Esophagus muscularis mucosa (tissue), 4 donors: ENCODE measurements at regions not wholly inside any gene's neighbourhood (a gene's known extent, or its start where the extent isn't known, plus 50 kb on each side); places are given as distances from the start of the nearest gene placed in this dataset.

Source experiments
- DNase-seq: peaks from one replicate; pipeline ENCODE4 v3.0.0-alpha.2; 2017; ENCODE audit errors: extremely low spot score
- H3K27ac ChIP-seq, 4 donors: fragments of 200-600 bp; sonication (generic); replicated peaks in 1 of 4; 1 replicate in 3 of 4; 2 replicates in 1 of 4; pipeline ENCODE4 v1.5.1; 2016 to 2019; ENCODE audit warnings: mild to moderate bottlenecking in 1 of 4
- H3K27me3 ChIP-seq, 4 donors: fragments of 200-600 bp; sonication (generic); one replicate each; pipeline versions ENCODE4 v1.5.1 to v1.6.0; 2016 to 2019
- H3K36me3 ChIP-seq, 4 donors: fragments of 200-600 bp; sonication (generic); one replicate each; pipeline ENCODE4 v1.5.1; 2016 to 2019
- H3K4me1 ChIP-seq, 4 donors: fragments of 200-600 bp; sonication (generic); one replicate each; pipeline ENCODE4 v1.5.1; 2016 to 2019
- H3K4me3 ChIP-seq, 4 donors: fragments of 200-600 bp; sonication (generic); 1 replicate in 2 of 4; 2 replicates in 2 of 4; pipeline ENCODE4 v1.5.1; 2016 to 2019; ENCODE audit warnings: mild to moderate bottlenecking in 4 of 4, moderate library complexity in 1 of 4
- H3K9me3 ChIP-seq, 4 donors: fragments of 200-600 bp; sonication (generic); 1 replicate in 3 of 4; 2 replicates in 1 of 4; pipeline ENCODE4 v1.5.1; 2016 to 2019
- EP300 ChIP-seq: sonication (generic); formaldehyde crosslinking; IDR thresholded peaks from one replicate; pipeline ENCODE4 v1.6.1; 2017; ENCODE audit warnings: antibody characterized with exemption
- POLR2A ChIP-seq: fragments of 450-650 bp; IDR thresholded peaks from one replicate; pipeline ENCODE4 v1.6.1; 2017; ENCODE audit warnings: antibody characterized with exemption, moderate library complexity, mild to moderate bottlenecking, low read depth
- POLR2AphosphoS5 ChIP-seq, 2 donors: sonication (generic); formaldehyde crosslinking; IDR thresholded peaks; one replicate each; pipeline ENCODE4 v1.6.1; 2017; ENCODE audit warnings: antibody characterized with exemption in 2 of 2
- WGBS: methylation state at CpG from one replicate; pipeline ENCODE4 v1.1.5; 2018; 5-methylcytosine and 5-hydroxymethylcytosine counted together
- intact Hi-C: fragments of 100-400 bp; cut with DNase I; formaldehyde crosslinking; loops from one replicate; pipeline ENCODE4 v1.15.1; 2023
- TF ChIP-seq, protein P1 (sequence below), 3 experiments: fragments of 200-600 bp in 2 of 3; fragments of 450-650 bp in 1 of 3; sonication (generic) in 2 of 3; IDR thresholded peaks; one replicate each; pipeline ENCODE4 v1.5.1; 2017 to 2019; ENCODE audit warnings: antibody characterized with exemption in 3 of 3, mild to moderate bottlenecking in 2 of 3, moderate library complexity in 1 of 3

DNA sequence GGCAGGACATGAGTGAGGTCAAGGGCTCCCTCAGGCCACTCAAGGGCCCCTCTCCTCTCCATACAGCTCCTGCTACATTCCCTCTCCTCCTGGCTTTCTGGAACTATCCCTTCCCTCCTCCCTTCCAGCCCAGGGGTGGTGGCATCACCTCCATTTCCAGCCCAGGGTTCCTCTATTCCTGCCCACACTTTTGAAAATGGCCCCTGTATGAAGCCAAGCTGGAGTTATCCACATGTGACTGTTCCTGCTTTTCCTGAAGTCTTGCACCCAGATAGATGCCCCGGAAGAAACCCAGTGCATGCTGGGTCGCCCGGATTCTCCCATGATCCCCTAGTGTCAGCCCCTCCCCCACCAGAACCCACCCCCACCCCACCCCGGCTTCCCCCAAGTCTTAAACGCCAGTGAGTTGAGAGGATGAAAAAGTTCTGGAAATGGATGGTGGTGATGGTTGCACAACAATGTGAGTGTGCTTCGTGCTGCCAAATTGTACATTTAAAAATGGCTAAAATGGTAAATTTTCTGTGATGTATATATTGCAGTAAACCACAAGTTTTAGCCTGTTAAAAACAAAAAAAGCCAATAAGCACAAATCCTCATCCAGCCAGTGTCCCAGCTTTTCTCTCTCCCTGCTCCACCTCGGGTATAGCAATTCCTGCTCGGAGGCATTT is 136.9 kb downstream of the SCARB1 start:
- DNase-seq = no peak
- TF ChIP-seq EP300 = no peak
- Histone ChIP-seq H3K9me3 (no peaks in the 10 kb centered on the region), H3K27me3 (no peaks in the 10 kb centered on the region), H3K27ac (peak overlapping the region; percentile 54 to 77 (median 62)), H3K36me3 (no peaks in the 10 kb centered on the region), H3K4me1 (peaks cover 20 to 39% (median 36%) of the 10 kb centered on the region in 4 donors), H3K4me3 (no peak overlapping the region)
- intact Hi-C loops = no loop called here
- 84% methylated on average over 8 of the region's 8 CpGs for WGBS

DNA sequence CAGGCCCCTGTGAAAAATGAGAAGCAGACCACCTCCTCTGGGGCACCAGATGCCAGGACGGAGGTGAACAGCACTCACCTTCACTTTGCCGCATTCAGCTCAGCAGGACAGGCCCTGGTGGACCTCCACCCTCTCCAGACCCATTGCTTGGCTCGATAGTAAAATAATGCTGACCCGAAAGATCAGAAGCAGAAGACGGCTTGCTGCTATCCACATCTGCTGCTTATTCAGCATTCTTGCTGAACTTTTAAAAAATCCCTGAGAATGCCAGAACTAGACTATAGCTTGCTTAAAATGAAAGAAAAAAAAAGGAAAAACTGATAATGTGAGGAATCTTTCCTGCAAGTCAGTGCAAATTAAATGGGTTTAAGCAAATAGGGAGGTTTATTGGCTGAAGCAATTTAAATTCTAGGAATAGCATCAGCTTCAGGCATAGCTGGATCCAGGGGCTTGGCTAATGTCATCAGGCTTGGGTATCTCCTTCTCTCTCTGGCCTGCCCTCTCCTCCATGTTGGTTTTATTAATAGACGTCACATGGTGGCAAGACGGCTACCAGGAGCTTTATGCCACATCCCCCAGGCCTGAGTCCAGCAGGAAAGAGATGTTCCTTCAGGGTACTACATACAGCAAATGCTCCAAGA is 137.9 kb downstream of the SCARB1 start:
- H3K27ac ChIP-seq = peak overlapping the region; percentile 54 to 77 (median 62)
- no peaks in the 10 kb centered on the region for H3K27me3 ChIP-seq
- TF ChIP-seq POLR2AphosphoS5 (IDR thresholded peaks at IDR 0.05) (no peak), POLR2A (no peak), EP300 (no peak)
- TF ChIP-seq, protein P1, sequence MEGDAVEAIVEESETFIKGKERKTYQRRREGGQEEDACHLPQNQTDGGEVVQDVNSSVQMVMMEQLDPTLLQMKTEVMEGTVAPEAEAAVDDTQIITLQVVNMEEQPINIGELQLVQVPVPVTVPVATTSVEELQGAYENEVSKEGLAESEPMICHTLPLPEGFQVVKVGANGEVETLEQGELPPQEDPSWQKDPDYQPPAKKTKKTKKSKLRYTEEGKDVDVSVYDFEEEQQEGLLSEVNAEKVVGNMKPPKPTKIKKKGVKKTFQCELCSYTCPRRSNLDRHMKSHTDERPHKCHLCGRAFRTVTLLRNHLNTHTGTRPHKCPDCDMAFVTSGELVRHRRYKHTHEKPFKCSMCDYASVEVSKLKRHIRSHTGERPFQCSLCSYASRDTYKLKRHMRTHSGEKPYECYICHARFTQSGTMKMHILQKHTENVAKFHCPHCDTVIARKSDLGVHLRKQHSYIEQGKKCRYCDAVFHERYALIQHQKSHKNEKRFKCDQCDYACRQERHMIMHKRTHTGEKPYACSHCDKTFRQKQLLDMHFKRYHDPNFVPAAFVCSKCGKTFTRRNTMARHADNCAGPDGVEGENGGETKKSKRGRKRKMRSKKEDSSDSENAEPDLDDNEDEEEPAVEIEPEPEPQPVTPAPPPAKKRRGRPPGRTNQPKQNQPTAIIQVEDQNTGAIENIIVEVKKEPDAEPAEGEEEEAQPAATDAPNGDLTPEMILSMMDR (IDR thresholded peaks at IDR 0.05) = no peak
- DNase-seq = no peak
- WGBS = 87% methylated on average over 6 of the region's 7 CpGs
- no peak overlapping the region for H3K4me3 ChIP-seq
- H3K4me1 ChIP-seq = peaks cover 22 to 39% (median 37%) of the 10 kb centered on the region in 4 donors
- intact Hi-C loops = no loop called here
- H3K36me3 ChIP-seq = no peaks in the 10 kb centered on the region
- no peaks in the 10 kb centered on the region for H3K9me3 ChIP-seq

DNA sequence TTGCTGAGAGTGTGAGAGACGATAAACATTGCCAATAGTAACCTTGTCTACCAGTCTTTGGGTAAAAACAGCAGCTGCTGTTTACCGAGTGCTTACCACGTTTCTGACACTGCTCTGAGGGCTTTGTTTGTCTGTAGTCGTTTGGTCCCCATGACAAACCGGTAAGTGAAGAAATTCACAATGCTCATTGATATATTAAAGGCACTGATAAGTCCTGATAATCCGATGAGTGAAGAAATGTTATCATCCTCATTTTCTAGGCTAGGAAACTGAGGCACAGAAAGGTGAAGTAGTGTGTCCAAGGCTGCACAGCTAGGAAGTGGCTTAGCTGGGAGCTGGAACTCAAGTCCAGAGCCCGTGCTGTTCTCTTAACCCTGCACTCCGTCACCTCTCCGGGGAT is 138.6 kb downstream of the SCARB1 start:
- Histone ChIP-seq H3K9me3 (no peaks in the 10 kb centered on the region), H3K27me3 (no peaks in the 10 kb centered on the region), H3K4me3 (no peak overlapping the region), H3K27ac (peak overlapping the region in 3 of 4 donors; percentile 17 to 35 (median 17)), H3K4me1 (peaks cover 22 to 39% (median 37%) of the 10 kb centered on the region in 4 donors), H3K36me3 (no peaks in the 10 kb centered on the region)
- DNase-seq = no peak
- intact Hi-C loops = no loop called here
- WGBS = 85% methylated on average over 9 of the region's 9 CpGs
- no peak for TF ChIP-seq POLR2A
- no peak for TF ChIP-seq EP300
- TF ChIP-seq, protein P1 (IDR thresholded peaks at IDR 0.05) = no peak
- TF ChIP-seq POLR2AphosphoS5 (IDR thresholded peaks at IDR 0.05) = no peak

DNA sequence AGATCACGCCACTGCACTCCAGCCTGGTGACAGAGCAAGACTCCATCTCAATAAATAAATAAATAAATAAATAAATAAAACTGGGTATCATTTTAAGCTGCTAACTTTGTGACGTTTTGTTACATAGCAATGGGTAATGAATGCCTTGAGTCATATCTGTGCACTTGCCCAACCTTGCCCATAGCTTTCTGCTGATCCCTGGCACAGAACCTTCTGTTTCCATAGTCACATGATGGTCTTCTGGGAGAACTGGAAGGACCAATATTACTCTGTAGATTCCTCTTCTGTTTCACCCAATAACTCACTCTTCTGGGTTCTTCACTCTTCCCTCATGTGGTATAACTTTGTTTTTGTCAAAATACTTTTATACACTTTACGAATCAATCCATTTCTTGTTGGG is 140.8 kb downstream of the SCARB1 start:
- no peaks in the 10 kb centered on the region for H3K9me3 ChIP-seq
- H3K27ac ChIP-seq = peak overlapping the region in 2 of 4 donors; percentile 86 to 88
- intact Hi-C loops = loop anchor here (5.0 kb wide), 1 partner anchor 66 kb away; no protein-coding TSS in a partner anchor

More for the DNA sequence above, 140.8 kb downstream of the SCARB1 start:
- TF ChIP-seq POLR2A (no peak), EP300 (no peak), POLR2AphosphoS5 (IDR thresholded peaks at IDR 0.05) (no peak)
- TF ChIP-seq, protein P1 (IDR thresholded peaks at IDR 0.05) = no peak
- H3K4me3 ChIP-seq = no peak overlapping the region
- peaks cover 28 to 48% (median 41%) of the 10 kb centered on the region in 4 donors for H3K4me1 ChIP-seq
- no peak for DNase-seq
- H3K36me3 ChIP-seq = no peaks in the 10 kb centered on the region
- 82% methylated on average over 3 of the region's 3 CpGs for WGBS
- no peaks in the 10 kb centered on the region for H3K27me3 ChIP-seq
